OCI-LY1 (cell line): ENCODE measurements at regions not wholly inside any gene's neighbourhood (a gene's known extent, or its start where the extent isn't known, plus 50 kb on each side); places are given as distances from the start of the nearest gene placed in this dataset.

Experiments
- CTCF ChIP-seq: fragments of 200-600 bp; sonication (generic), shearing (Covaris generic); IDR thresholded peaks from 2 replicates; pipeline ENCODE4 v1.5.1; 2017; ENCODE audit warnings: mild to moderate bottlenecking, antibody characterized with exemption, low read length, moderate library complexity, mixed read lengths
- EZH2 ChIP-seq: fragments of 200-600 bp; sonication (generic), shearing (Covaris generic); IDR thresholded peaks from 2 replicates; pipeline ENCODE4 v1.8.0; 2017; ENCODE audit warnings: borderline replicate concordance, mixed run types, mild to moderate bottlenecking, antibody characterized with exemption, low read length, moderate library complexity, mixed read lengths

GRCh38 chr1:98210563-98210962, 289.7 kb upstream of the DPYD start:
- TF ChIP-seq CTCF (no peak), EZH2 (no peak)
